ENCODE measurements at regions not wholly inside any gene's neighbourhood (a gene's known extent, or its start where the extent isn't known, plus 50 kb on each side); places are given as distances from the start of the nearest gene placed in this dataset.

DNA sequence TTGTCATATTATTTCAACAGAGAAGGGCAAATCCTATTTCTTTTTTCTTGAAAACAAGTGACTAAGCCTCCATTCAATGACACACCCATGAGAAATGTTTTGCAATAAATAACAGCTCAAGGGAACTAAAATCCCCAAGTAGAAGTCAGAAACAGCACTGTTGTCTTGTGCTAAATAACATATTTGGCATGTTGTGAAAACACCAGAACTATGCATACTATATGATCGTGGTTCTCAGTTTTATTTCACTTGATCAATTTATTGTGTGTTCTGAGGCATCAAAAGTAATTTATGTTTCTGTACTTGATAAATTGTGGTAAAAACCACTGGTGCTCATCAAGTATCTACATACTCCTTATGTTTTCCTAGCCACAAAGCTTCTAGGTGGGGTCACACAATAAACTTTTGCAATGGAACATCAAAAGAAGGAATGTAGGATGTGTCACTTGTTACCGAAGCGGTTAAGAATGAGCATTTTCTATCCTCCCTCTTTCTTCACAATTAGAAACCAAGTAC, 691.7 kb upstream of the CBLB start:
- H3K9me2 ChIP-seq (ENCODE audit: insufficient read depth): no peaks in the 10 kb centered on the region
- TF ChIP-seq STAT1 (IDR thresholded peaks at IDR 0.05; ENCODE audit: unreplicated experiment) (no peak), ZNF114 (CRISPR knock-in tag; IDR thresholded peaks at IDR 0.05) (no peak), JUNB (IDR thresholded peaks at IDR 0.05; ENCODE audit: unreplicated experiment) (no peak), POLR2AphosphoS5 (IDR thresholded peaks at IDR 0.05; ENCODE audit: low read depth) (no peak), EZH2 (IDR thresholded peaks at IDR 0.05; ENCODE audit: low read depth, unreplicated experiment) (no peak), NANOG (IDR thresholded peaks at IDR 0.05; ENCODE audit: borderline replicate concordance) (no peak), REST (IDR thresholded peaks at IDR 0.05; ENCODE audit: unreplicated experiment) (no peak), CREB1 (CRISPR knock-in tag; IDR thresholded peaks at IDR 0.05; ENCODE audit: low read depth) (no peak), ZNF331 (CRISPR knock-in tag; IDR thresholded peaks at IDR 0.05; ENCODE audit: low read depth) (no peak), EZH2phosphoT487 (IDR thresholded peaks at IDR 0.05; ENCODE audit: unreplicated experiment) (no peak), ZNF462 (CRISPR knock-in tag; IDR thresholded peaks at IDR 0.05) (no peak)
- TF ChIP-seq, protein P1, sequence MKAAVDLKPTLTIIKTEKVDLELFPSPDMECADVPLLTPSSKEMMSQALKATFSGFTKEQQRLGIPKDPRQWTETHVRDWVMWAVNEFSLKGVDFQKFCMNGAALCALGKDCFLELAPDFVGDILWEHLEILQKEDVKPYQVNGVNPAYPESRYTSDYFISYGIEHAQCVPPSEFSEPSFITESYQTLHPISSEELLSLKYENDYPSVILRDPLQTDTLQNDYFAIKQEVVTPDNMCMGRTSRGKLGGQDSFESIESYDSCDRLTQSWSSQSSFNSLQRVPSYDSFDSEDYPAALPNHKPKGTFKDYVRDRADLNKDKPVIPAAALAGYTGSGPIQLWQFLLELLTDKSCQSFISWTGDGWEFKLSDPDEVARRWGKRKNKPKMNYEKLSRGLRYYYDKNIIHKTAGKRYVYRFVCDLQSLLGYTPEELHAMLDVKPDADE (IDR thresholded peaks at IDR 0.05): no peak
- TF ChIP-seq, protein P2, sequence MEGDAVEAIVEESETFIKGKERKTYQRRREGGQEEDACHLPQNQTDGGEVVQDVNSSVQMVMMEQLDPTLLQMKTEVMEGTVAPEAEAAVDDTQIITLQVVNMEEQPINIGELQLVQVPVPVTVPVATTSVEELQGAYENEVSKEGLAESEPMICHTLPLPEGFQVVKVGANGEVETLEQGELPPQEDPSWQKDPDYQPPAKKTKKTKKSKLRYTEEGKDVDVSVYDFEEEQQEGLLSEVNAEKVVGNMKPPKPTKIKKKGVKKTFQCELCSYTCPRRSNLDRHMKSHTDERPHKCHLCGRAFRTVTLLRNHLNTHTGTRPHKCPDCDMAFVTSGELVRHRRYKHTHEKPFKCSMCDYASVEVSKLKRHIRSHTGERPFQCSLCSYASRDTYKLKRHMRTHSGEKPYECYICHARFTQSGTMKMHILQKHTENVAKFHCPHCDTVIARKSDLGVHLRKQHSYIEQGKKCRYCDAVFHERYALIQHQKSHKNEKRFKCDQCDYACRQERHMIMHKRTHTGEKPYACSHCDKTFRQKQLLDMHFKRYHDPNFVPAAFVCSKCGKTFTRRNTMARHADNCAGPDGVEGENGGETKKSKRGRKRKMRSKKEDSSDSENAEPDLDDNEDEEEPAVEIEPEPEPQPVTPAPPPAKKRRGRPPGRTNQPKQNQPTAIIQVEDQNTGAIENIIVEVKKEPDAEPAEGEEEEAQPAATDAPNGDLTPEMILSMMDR (conservative IDR thresholded peaks at IDR 0.05; ENCODE audit: low read depth in 2 of 2): no peak
- H3K9me3 Mint-ChIP-seq: no peaks in the 10 kb centered on the region; the same call in 2 of the 3 replicates
- H4K20me1 ChIP-seq (replicated peaks; ENCODE audit: insufficient read depth): no peaks in the 10 kb centered on the region
- no peak overlapping the region for H3K27ac ChIP-seq (ENCODE audit: low read depth)
- H3K27me3 ChIP-seq (ENCODE audit: insufficient read depth): no peaks in the 10 kb centered on the region
- no peak overlapping the region for H3K4me3 Mint-ChIP-seq
- no peaks in the 10 kb centered on the region for H3K36me3 ChIP-seq (ENCODE audit: insufficient read depth)
- no peak overlapping the region for H2AFZ ChIP-seq
- ATAC-seq: no peak
- no peak for DNase-seq (ENCODE audit: low spot score)
- no peaks in the 10 kb centered on the region for H3K79me2 ChIP-seq (replicated peaks; ENCODE audit: insufficient read depth)
- no peak overlapping the region for H3K4me3 ChIP-seq
- no peaks in the 10 kb centered on the region for H3K4me1 ChIP-seq (ENCODE audit: insufficient read depth)
- H3K4me2 ChIP-seq: no peak overlapping the region
- H3K36me3 Mint-ChIP-seq (ENCODE audit: low read depth): no peaks in the 10 kb centered on the region
- H3F3A ChIP-seq (replicated peaks; ENCODE audit: low read depth): no peaks in the 10 kb centered on the region
- no peak overlapping the region for H3K27ac Mint-ChIP-seq
- no peaks in the 10 kb centered on the region for H3K4me1 Mint-ChIP-seq
- no peaks in the 10 kb centered on the region for H3K27me3 Mint-ChIP-seq (ENCODE audit: insufficient read depth, low read depth, poor library complexity)

Data from GM23338 (cell line).